SHP77 treated with DMSO at 0.1 percent for 48 hours (cell line): ENCODE measurements at regions not wholly inside any gene's neighbourhood (a gene's known extent, or its start where the extent isn't known, plus 50 kb on each side); places are given as distances from the start of the nearest gene placed in this dataset.

Experiments
- DNase-seq: peaks from one replicate; lab custom pipeline; 2025; lab: John Stamatoyannopoulos, UW

GRCh38 chr2:5842326-5842725 lies 150.1 kb downstream of the SOX11 start:
- no peak for DNase-seq

- peak; percentile 12 for DNase-seq
Observed at GRCh38 chr2:5845798-5846330, 153.7 kb downstream of the SOX11 start.

GRCh38 chr2:5846881-5847280 lies 154.7 kb downstream of the SOX11 start:
- no peak for DNase-seq

GRCh38 chr2:5849562-5849961 lies 157.4 kb downstream of the SOX11 start:
- DNase-seq = no peak

GRCh38 chr2:5851410-5851809 lies 159.2 kb downstream of the SOX11 start:
- no peak for DNase-seq

- DNase-seq = no peak
Observed at GRCh38 chr2:5854797-5855196, 162.6 kb downstream of the SOX11 start.

GRCh38 chr2:5867056-5867455 lies 174.9 kb downstream of the SOX11 start:
- no peak for DNase-seq

GRCh38 chr2:5868931-5869330 lies 176.7 kb downstream of the SOX11 start:
- DNase-seq = no peak

GRCh38 chr2:5869936-5870335 lies 177.8 kb downstream of the SOX11 start:
- DNase-seq = no peak

GRCh38 chr2:5877360-5877759 lies 185.2 kb downstream of the SOX11 start:
- DNase-seq = no peak

GRCh38 chr2:5885451-5886173 lies 193.4 kb downstream of the SOX11 start:
- no peak for DNase-seq

- DNase-seq = no peak
Observed at GRCh38 chr2:5886462-5886861, 194.3 kb downstream of the SOX11 start.

GRCh38 chr2:5888126-5888525 lies 195.9 kb downstream of the SOX11 start:
- no peak for DNase-seq

GRCh38 chr2:5889519-5889918 lies 197.3 kb downstream of the SOX11 start:
- DNase-seq = no peak

GRCh38 chr2:5894355-5894754 lies 202.2 kb downstream of the SOX11 start:
- DNase-seq = no peak

- no peak for DNase-seq
Observed at GRCh38 chr2:5895284-5895683, 203.1 kb downstream of the SOX11 start.

- no peak for DNase-seq
Observed at GRCh38 chr2:5897249-5897648, 205.1 kb downstream of the SOX11 start.

- no peak for DNase-seq
Observed at GRCh38 chr2:5898667-5899066, 206.5 kb downstream of the SOX11 start.

- DNase-seq = no peak
Observed at GRCh38 chr2:5905661-5906060, 213.5 kb downstream of the SOX11 start.

- no peak for DNase-seq
Observed at GRCh38 chr2:5908071-5908470, 215.9 kb downstream of the SOX11 start.

- no peak for DNase-seq
Observed at GRCh38 chr2:5911718-5912117, 219.5 kb downstream of the SOX11 start.

GRCh38 chr2:5913711-5914395 lies 221.7 kb downstream of the SOX11 start:
- DNase-seq = no peak

- peak; percentile 31 for DNase-seq
Observed at GRCh38 chr2:5914811-5915611, 222.8 kb downstream of the SOX11 start.
